ENCODE measurements at regions not wholly inside any gene's neighbourhood (a gene's known extent, or its start where the extent isn't known, plus 50 kb on each side); places are given as distances from the start of the nearest gene placed in this dataset.

- DNase-seq (ENCODE audit: extremely low read depth, low read depth) = no peak
- no peak for TF ChIP-seq CTCF (IDR thresholded peaks at IDR 0.05; ENCODE audit: low read depth, low read length, missing control alignments)
- no peak overlapping the region for H3K4me3 ChIP-seq (replicated peaks; ENCODE audit: low read depth, low read length)
These were observed 80.0 kb upstream of the ZSWIM6 start for GRCh38 chr5:61251874-61252642.

GRCh38 chr5:61252643-61252925 lies 79.5 kb upstream of the ZSWIM6 start:
- no peak for TF ChIP-seq CTCF (IDR thresholded peaks at IDR 0.05; ENCODE audit: low read depth, low read length, missing control alignments)
- no peak for DNase-seq (ENCODE audit: extremely low read depth, low read depth)
- no peak overlapping the region for H3K4me3 ChIP-seq (replicated peaks; ENCODE audit: low read depth, low read length)

GRCh38 chr5:61253547-61253946 lies 78.5 kb upstream of the ZSWIM6 start:
- no peak for TF ChIP-seq CTCF (IDR thresholded peaks at IDR 0.05; ENCODE audit: low read depth, low read length, missing control alignments)
- DNase-seq (ENCODE audit: extremely low read depth, low read depth) = no peak
- H3K4me3 ChIP-seq (replicated peaks; ENCODE audit: low read depth, low read length) = no peak overlapping the region

DNA sequence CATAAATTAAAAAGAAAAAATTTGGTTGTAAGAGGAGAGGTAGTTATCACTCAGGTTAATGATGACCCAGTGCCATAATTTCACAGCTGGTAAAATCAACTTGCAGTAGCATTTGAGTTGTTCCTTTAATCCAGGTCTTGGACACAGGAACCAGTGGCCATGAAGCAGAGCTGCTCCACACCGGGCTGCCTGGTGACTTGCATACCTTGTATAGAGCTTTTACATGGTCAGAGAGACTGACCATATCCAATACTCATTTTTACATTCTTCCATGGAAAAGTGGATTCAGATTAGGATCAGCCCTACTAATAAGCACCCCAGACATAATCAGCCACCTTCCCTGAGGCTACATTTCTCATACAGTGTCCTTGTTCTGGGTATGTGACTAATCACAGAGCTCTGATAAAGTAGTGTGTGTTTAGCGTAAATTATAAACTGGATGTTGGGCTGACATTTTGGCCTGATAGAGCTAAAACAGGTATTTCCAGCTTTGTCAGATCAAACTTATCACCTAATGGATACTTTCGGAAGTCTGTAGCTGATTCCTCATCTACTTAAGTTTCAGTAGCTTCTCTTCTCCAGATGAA lies 77.0 kb upstream of the ZSWIM6 start:
- TF ChIP-seq CTCF (IDR thresholded peaks at IDR 0.05; ENCODE audit: low read depth, low read length, missing control alignments) = no peak
- no peak for DNase-seq (ENCODE audit: extremely low read depth, low read depth)
- H3K4me3 ChIP-seq (replicated peaks; ENCODE audit: low read depth, low read length) = no peak overlapping the region

GRCh38 chr5:61256474-61256873 lies 75.6 kb upstream of the ZSWIM6 start:
- no peak for TF ChIP-seq CTCF (IDR thresholded peaks at IDR 0.05; ENCODE audit: low read depth, low read length, missing control alignments)
- no peak for DNase-seq (ENCODE audit: extremely low read depth, low read depth)
- no peak overlapping the region for H3K4me3 ChIP-seq (replicated peaks; ENCODE audit: low read depth, low read length)

DNA sequence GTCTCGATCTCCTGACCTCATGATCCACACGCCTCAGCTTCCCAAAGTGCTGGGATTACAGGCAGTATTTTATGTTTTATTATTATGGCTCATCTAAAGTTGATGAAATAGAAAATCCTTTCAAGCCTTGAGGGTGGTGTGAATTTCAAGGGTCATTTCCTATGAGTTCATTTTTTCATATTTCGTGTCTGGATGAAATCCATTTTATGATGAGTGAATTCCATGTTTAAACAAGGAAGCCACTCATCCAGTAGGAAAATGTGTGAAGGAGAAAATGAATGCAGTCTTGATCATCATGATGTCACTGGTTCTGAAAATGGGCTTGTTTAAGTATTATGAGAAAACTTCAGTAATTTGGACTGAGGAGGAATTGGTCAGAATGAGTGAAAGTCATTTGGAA lies 74.6 kb upstream of the ZSWIM6 start:
- DNase-seq (ENCODE audit: extremely low read depth, low read depth) = no peak
- TF ChIP-seq CTCF (IDR thresholded peaks at IDR 0.05; ENCODE audit: low read depth, low read length, missing control alignments) = no peak

DNA sequence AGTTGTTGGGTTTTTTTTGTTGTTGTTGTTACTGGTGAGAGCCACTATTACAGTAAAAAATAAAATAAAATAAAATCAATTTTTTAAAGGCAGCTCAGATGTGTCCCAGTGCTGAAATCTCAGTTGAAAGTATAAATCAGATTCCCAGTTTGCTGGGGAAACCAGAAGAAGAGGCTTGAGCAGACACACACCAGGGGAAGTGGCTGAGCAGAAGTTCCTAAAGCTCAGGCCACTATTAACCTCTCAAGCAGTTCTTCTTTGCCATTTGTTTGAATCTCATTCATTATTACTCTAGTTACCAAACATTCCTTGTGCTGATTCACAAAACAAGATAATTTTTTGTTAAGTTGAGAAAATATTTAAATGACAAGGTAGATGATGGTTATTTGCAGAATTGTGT lies 70.9 kb upstream of the ZSWIM6 start:
- H3K4me3 ChIP-seq (replicated peaks; ENCODE audit: low read depth, low read length) = no peak overlapping the region
- TF ChIP-seq CTCF (IDR thresholded peaks at IDR 0.05; ENCODE audit: low read depth, low read length, missing control alignments) = no peak
- no peak for DNase-seq (ENCODE audit: extremely low read depth, low read depth)

More for the DNA sequence above, 74.6 kb upstream of the ZSWIM6 start:
- no peak overlapping the region for H3K4me3 ChIP-seq (replicated peaks; ENCODE audit: low read depth, low read length)
